ENCODE measurements at regions not wholly inside any gene's neighbourhood (a gene's known extent, or its start where the extent isn't known, plus 50 kb on each side); places are given as distances from the start of the nearest gene placed in this dataset.

DNA sequence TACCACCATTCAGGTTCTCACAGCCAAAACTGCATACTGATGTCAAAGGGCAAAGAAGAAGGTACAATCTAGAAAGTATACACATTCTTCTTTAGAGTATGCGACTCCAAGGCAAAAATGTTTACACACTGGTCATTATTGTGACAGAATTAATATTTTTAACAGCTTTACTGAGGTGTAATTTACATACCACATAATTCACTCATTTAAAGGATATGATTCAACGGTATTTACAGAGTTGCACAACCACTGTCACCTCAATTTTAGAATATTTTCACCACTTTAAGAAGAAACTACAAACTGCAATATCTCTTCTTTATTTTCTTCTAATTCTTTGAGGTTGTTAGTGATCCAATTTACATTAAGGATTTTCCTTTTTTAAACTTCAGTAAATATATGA lies 325.4 kb upstream of the SMIM31 start:
- TF ChIP-seq ZBTB43 (CRISPR knock-in tag; IDR thresholded peaks at IDR 0.05), result no peak
- TF ChIP-seq CTCF (IDR thresholded peaks at IDR 0.05), result no peak

Data from WTC11 (cell line).